GF-D8 (cell line): ENCODE measurements at regions not wholly inside any gene's neighbourhood (a gene's known extent, or its start where the extent isn't known, plus 50 kb on each side); places are given as distances from the start of the nearest gene placed in this dataset.

Experiments used
- DNase-seq: peaks from one replicate; lab custom pipeline; 2025; lab: John Stamatoyannopoulos, UW

DNA sequence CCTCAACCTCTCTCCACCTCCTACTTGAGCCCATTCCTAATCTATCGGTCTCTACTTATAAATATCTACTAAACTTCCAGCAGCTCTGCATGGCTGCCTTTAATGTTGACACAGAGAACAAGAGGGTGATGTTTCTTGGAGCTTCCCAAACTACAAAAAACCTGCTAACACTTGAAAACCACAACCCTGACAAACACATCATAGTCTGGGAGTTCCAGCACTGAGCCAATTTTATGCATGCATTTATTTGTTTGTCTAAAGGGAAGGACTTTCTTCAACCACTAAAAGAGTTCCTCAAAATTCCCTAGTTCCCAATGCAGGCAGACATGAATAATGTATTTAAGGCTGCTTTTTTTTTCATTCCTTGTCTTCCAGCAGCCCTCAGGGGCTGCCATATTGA lies 331.8 kb upstream of the XYLT1 start:
- DNase-seq, result no peak

DNA sequence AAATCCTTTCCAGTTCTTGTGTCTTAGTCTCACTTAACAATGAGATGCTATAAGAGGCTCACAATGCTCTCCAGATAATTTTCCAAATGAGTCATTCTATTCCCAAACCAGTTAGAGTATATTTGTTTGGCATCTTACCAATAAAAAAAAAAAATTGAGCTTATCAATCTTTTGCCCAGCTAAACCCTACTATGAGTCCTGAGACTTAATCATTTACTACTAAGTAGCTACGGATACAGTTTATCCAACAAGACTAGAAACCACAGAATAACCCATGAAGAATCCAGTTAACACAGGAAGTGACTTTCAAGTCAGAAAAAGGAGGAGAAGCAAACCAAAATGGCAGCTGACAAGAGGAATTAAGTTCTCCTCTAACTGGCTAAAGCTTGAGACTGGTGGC lies 330.3 kb upstream of the XYLT1 start:
- no peak for DNase-seq

DNA sequence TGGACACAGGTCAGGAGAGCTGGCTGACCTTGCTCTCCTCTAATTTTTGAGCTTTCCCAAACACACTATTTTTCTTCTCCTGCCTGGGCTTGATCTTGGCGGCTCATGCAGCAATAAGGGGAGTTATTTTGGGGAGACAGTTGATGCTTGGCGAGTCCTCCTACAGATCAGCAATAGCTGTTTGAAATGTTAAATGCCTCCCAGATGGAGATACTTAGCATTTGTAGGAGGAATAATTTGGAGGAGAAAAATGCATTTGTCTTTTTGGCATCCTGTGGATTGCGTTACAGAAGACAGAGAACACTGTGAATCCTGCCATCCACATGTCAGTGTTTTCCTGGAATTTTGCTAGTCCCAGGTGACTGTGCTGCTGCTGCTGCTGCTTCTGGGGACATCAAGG lies 328.0 kb upstream of the XYLT1 start:
- no peak for DNase-seq

DNA sequence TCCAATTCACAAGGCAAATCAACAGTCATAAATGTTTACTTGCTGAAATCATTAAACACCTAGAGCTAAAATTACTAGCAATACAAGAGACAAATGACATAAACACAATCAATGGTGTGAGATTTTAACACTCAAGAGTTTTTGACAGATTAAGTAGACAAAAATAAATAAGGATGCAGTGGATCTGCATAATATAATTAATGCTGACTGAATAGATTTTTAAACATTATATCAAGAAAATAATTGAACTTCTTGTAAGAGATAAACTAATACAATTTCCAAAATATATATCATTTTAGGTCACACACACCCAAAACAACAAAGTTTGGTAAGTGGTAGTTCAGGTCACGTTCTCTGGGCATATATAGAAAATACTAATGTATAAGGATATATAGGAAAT lies 322.6 kb upstream of the XYLT1 start:
- DNase-seq, result no peak

DNA sequence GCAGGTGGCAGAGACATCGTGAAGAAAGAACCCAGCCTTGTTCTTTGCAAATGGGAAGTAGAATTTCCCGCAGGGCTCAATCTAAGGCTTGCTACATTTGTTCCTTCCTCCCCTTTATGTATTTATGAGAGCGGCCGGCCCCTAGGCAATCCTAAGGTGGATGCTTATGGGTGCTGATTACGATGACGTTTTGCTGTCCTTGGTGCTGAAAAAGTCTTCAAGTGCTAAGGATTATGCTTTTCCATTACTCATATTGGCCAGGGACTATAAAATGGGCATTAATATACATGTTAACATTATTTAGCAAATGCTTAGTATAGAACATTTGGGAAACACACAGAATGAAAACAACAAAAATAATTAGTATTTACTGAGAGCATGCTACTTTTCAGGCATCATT lies 313.3 kb upstream of the XYLT1 start:
- DNase-seq, result no peak

DNA sequence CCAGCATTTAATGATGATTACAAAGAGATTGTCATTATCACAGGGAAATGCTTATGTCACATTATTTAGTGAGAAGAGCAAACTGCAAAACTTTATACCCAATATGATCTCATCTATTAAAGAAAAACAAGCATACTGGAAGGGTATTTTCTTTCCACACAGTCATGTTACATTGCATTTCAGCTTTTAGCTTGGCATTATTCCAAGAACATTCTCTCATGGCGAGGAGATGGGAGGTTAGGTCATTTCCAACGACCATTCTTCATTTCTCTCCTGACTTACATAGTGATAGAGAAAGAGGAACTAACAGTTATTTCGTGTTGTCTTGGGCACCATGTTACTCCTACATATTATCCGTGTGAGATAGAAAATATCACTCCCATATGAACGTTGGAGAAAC lies 309.4 kb upstream of the XYLT1 start:
- DNase-seq, result no peak

DNA sequence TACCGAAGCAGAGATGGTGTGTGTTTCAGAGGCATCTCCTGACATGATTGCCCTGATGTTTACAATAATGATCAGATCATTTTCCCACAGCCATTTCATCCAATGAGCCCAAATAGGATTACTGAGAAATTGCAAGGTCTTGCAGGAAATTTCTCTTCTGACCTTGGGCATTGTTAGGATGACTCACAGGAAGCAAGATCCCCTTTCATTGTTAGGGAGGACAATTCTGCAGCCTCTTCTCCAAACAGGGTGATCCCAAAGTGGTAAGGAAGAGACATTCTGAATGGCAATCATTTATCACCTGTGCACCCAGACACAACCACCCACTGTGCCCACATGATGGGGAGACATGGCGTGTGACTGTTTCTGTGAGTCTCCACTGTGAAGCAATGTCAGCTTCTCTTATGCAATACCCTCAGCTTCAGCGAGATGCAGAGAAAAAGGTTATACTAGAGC lies 306.7 kb upstream of the XYLT1 start:
- DNase-seq, result no peak

DNA sequence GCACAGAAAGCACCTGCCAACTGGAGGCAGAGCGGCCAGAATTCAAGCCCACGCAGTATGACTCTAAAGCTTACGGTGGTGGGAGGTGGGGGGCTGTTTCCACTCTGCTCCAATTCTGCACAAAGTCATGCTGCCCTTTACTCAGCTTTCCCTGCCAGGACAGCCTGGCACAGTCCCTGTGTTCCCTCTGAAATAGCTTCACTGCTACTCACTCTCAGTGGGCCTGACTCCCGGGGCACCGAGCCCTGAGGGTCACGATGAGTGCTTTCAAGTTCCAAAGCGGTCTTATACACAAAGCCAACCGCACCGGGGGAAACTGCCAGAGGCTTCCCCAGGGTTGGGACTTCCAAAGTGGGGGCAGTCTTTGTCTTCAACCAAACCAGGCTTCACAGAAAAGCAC lies 306.1 kb upstream of the XYLT1 start:
- no peak for DNase-seq

DNA sequence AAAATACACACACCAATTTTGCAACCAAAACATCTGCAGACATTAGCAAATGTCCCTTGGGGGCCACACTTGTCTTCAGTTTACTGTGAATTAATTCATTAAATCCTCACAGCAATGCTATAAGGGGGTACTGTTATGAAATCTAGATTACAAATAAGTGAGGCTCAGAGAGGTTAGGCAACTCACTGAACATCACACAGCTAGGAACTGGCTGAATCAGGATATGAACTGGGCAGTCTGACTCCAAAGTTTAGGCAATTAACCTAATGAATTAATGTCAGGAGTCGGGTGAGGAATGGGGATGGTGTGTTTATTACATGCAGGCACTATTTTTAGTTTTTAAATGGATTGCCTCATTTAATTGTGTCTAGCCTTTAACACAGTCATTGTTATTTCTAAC lies 305.7 kb upstream of the XYLT1 start:
- no peak for DNase-seq

DNA sequence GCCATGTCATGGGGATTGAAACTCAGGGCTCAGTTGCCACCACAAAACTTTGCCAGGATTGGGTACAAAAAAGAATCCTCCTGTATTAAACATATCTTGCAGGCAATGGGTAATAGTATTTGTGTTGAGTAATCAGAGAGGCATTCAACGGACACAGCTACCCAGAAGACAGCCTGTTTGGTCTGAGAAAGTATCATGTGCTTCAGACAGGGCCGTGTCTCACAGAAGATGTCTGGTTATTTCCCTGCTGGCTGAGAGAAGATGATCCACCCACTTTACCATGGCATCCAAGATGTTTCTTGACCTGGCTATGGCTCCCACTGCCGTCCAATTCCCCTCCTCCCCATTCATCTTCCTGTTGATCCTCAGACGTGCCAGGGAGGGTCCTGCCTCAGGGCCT lies 304.3 kb upstream of the XYLT1 start:
- no peak for DNase-seq

DNA sequence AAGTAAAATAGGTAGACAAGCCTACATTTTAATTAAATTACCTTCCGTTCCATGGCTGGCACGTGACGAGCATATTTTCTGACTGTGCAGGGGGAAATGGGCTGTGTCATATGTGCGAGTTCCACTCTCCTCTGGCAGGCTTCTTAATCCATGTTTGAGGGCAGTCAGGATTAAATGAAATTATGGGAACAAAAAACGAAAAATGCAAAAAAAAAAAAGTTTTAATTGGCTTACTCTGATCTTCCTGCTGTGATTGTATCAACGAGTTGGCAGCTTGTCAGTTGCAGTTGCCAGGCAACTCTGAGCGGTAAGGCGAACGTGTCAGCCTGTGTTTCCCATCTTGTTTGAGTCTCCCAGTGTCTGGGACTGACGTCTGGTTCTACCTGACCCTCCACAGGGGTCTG lies 302.9 kb upstream of the XYLT1 start:
- no peak for DNase-seq

DNA sequence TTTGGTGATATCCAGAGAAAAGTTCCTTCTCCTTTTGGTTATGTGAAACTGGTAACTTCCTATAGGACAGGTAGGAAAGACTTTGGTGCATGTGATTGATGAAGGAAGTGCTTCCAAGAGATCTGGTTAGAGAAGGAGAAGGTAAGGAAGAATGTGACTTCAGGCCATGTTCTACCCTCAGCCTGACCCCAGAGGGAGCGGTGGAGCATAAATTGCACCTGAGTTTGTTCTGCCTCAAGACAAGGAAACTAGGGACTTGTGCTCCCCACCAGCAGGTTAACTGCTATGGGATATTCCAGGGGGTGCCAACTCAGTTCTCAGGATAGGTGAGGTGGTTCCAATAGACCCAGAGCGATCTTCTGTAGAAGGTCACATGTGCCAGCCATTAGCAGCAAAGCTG lies 299.3 kb upstream of the XYLT1 start:
- DNase-seq, result no peak

DNA sequence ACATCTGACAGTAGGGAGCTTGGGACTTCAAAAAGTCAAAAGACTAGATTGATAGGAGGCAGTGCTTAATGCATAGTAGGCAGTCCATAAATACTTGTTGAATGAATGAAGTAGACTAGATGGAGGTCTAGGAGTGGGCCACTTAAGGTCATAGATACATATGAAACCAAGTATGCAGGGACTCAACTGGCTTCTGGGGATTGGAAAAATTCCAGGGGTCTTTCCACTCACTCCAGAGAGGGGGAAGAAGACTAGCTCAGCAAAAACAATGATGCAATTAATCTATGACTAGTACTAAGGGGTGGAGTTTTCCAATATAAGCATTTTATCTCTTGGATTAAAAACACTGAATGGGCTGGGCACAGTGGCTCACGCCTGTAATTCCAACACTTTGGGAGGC lies 298.3 kb upstream of the XYLT1 start:
- no peak for DNase-seq

DNA sequence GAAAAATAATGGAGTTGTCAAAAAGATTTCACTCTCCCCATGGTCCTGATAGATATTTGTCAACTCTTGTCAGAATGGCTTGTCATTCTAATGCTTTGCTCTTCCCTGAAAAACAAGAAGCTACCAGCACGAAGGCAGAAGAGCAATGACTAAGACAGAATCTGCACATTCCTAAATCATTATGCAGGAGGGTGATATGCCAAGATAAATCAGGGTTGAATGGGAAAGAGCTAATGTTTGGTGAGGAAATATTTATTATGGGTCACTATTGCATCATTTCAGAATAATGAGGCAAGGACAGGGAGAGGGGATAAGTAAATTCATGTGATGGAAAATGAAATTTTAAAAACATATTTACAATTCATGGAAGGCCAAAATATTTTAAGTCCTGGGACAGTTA lies 297.5 kb upstream of the XYLT1 start:
- no peak for DNase-seq

DNA sequence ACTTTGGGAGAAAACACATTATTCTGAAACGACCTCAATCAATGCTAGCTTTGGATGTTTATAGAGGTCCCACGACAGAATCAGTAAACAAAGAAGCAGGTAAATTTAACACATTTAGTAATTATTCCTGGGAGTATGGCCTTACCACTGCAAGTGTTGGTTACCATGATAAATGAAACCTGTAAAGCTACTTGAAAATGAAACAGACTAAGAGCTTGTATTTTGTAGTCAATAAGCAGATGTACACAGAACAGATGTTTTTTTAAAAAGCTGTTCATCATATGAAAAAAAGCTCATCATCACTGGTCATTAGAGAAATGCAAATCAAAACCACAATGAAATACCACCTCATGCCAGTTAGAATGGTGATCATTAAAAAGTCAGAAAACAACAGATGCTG lies 295.3 kb upstream of the XYLT1 start:
- no peak for DNase-seq

DNA sequence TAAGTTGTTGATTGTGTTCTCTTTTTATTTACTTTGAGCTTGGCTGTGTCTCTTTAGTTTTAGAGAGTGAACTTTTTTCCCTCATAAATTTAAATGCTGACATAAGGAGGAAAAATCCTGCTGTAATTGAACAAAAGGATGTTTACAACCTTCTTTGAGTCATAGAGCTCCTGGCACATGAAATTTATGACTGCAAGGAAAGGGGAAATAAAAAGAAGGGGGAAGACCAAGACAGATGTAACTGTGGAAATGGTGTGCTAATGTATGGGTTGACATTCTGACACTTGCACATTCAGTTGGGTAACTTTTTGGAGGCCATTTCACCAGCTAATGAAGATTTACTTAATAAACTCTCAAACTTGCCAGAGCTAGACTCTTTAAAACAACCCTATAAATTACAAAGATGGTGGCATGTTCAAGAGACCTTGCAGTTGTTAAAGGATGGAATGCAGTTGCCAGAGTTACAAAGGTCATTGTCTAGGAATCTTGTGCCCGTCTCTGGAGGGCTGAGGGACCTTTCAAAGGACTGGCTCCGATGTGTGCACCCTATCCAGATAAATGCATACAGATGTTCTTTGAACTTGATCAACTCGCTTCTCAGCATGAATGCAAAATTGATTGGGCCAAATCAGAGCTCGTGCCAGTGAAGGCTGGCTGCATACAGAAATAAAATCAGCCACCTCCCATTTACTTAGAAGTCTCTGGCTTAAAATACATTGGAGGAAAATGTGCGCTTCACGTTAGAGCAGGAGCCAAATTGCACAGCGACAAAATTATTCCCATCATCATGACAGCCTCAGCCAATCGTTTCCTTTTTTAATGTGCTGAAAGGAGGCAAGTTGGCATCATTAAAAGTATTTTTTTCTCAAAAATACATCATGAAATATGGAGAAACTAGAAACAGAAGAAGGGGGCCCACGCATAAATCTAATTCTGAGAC lies 289.0 kb upstream of the XYLT1 start:
- DNase-seq, result no peak

DNA sequence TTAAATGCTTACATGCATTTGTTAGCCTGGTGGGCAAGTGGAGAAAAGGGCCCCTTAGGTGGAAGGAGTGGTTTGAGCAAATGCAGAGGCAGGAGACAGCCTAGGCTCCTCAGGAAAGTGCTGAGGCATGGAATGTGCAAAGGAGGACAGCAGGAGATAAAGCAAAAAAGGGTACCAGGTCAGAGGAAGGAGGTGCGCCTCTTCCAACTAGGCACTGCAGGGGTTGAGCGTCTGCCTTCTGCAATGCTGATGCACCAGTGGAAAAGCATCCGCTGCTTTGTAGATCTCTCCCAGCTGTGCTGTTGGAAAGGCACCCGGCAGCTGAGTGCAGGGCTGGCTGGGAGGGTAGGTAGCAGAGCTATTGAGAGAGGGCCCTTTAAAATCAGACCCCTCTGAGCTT lies 287.0 kb upstream of the XYLT1 start:
- no peak for DNase-seq

DNA sequence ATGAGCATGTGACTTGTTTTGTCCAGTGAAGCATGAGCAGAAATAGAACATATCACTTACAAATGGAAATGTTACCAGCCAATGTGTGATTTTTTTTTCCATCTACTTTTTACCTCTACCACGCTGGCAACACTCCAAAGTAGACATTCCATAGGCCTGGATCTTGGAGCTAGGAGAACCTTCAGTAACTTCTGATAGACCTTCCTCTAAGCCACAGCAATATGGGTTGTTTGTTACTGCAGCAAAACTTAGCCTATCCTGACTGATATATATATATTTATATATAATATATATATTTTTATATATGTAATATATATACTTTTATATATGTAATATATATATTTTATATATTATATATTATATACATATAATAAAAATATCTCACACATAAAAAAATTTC lies 284.4 kb upstream of the XYLT1 start:
- DNase-seq, result no peak

DNA sequence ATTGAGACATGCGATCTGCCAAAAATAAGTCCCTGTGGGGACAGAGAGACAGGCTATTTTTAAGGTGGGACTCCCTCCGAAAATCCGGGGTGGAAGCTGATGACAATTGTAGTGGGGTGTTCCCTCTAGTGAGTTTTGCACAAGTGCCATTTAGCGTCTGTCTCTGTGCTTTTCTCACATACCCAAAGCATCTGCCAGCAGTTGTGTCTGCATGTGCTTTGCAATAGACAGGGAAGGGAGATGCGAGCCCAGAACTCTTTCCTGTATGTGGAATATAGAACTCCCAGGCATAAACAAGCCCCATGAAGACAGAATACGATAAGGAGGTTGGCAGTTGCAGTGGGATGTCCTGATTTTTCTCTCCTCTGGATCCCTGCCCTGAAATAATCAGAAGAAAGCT lies 282.7 kb upstream of the XYLT1 start:
- no peak for DNase-seq

DNA sequence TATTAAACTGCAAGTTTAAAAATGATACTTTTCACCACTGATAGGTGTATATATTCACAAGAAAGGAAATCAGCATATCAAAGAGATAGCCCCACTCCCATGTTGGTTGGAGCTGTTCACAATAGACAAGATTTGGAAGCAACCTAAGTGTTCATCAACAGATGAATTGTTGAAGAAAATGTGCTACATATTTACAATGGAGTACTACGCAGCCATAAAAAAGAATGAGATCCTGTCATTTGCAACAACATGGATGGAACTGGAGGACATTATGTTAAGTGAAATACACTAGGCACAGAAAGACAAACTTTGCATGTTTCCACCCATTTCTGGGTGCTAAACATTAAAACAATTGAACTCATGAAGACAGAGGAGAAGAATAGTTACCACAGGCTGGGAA lies 278.9 kb upstream of the XYLT1 start:
- DNase-seq, result no peak

DNA sequence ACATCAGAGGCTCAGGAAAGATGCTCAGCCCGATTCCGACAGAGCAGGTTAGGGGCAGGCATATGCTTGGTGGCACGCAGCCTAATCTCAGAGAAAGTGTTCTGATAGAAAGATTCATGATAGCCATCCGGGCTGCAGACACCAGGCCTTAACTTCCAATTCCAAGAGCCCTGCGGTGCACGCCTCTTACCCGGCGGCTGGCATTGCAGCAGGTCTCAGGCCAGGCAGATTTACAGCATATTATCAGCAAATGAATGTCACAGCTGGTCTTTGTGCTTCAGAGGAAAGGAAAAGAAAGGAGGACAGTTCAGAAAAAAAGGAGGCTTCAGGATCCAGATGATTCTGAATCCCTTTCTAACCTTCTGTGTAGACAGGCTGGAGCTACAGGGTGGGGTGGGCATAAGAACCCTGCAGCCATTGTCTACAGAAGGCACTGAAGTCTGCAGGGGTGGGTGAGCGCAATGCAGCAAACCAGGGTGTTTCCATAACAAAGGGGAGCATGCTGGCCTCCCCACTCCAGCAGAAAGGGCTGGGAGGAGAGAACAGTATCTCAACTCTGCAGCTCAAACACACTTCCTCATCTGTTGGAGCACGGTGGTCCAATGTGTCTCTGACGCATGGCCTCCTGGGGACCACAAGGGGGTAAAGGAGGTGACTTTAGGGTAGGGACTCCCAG lies 277.4 kb upstream of the XYLT1 start:
- no peak for DNase-seq

DNA sequence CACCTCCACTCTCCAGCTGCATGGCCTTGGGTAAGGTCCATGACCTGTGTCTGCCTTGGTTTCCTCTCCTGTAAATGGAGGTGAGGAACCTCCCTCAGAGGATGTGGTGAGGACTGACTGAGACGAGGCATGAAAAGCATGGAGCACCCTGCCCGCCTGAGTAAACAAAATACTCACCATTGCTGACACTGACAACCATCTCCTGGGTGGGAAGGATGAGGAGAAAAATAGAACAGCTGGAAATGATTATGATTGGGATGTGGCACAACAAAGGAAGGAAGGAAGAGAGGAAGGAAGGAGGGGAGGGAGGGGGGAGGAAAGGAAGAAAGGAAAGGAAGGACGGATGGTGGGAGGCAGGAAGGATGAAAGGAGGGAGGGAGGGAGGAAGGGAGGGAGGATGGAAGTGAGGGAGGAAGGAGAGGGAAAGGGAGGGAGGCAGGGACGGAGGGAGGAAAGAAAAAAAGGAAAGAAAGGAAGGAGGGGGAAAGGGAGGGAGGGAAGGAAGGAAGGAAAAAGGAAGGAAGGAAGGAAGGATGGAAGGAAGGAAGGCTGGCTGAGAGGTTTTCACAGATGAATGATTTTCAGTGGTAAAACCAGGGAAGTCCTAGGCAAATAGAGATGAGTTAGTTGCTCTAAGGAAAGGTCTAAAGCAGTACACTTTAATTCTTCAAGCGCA lies 276.5 kb upstream of the XYLT1 start:
- DNase-seq, result no peak
